Activated B cell treated with CpG ODN at 0.5 μM for 24 hours (primary cell): ENCODE measurements at regions not wholly inside any gene's neighbourhood (a gene's known extent, or its start where the extent isn't known, plus 50 kb on each side); places are given as distances from the start of the nearest gene placed in this dataset.

ENCODE experiments used
- ATAC-seq: fragments of 200-7000 bp; cut with Tn5 transposase; one replicate; pipeline ENCODE4 v1.10.0; 2021; ENCODE audit warnings: low read depth, mild to moderate bottlenecking, moderate library complexity
- CTCF ChIA-PET: fragments of 350-600 bp; sonication (Branson Sonifier 250); formaldehyde crosslinking; loops from one replicate; lab custom pipeline; 2021; ENCODE audit warnings: antibody characterized with exemption; lab: Charles Lee
- POLR2A ChIA-PET: fragments of 350-600 bp; sonication (Branson Sonifier 250); formaldehyde crosslinking; loops from one replicate; lab custom pipeline; 2021; ENCODE audit warnings: antibody characterized with exemption; lab: Charles Lee
- DNase-seq: peaks from one replicate; pipeline ENCODE4 v3.0.0; 2022
- H3K27ac Mint-ChIP-seq: one replicate; pipeline ENCODE4 v1.8.0; 2020; ENCODE audit warnings: mixed read lengths
- H3K27me3 Mint-ChIP-seq: one replicate; pipeline ENCODE4 v1.8.0; 2021; ENCODE audit warnings: mixed read lengths
- H3K36me3 Mint-ChIP-seq: one replicate; pipeline ENCODE4 v1.8.0; 2021; ENCODE audit warnings: low read depth, mixed read lengths
- H3K4me1 Mint-ChIP-seq: one replicate; pipeline ENCODE4 v1.8.0; 2021; ENCODE audit warnings: mixed read lengths
- H3K4me3 Mint-ChIP-seq: one replicate; pipeline ENCODE4 v1.8.0; 2020; ENCODE audit warnings: mild to moderate bottlenecking, mixed read lengths
- H3K9me3 Mint-ChIP-seq: one replicate; pipeline ENCODE4 v1.8.0; 2020; ENCODE audit warnings: mixed read lengths
- intact Hi-C: fragments of 100-400 bp; cut with micrococcal nuclease; formaldehyde crosslinking; loops from one replicate; pipeline ENCODE4 v1.15.1; 2024
- TF ChIP-seq, protein P1 (sequence below): fragments of 200-600 bp; IDR thresholded peaks from one replicate; pipeline ENCODE4 v1.8.0; 2022; ENCODE audit warnings: antibody characterized with exemption, mild to moderate bottlenecking

DNA sequence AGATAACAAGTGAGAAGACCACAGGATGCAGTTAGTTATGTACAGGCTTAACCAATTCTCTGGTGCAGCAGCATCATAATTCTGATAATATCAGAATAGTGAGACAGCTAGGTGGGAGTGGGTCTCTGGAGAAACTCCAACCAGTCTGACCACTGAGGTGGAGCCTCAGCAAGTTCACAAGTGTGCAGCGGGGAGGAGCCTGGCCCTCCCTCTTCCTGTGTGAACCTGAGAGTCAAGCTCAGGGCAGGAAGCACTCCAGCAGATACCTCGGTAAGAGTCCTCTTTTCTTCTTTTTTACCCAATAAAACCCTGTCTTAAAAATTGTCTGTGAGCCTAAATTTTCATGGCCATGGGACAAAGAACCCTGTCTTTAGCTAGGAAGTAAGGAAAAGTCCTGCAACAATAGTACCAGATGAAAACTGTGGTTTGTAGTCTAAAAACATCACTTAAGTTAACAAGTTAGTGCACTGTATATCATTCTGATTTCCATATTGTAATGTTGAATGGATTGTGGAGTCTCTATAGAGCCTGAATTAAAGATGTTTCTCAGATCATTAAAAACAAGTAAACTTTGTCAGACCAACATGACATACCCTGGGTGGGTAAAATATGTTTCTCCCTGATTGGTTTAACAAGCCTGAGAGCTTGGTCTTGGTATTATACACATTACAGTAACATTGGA, 370.8 kb downstream of the TMEM182 start:
- no peak overlapping the region for H3K4me3 Mint-ChIP-seq
- no peaks in the 10 kb centered on the region for H3K36me3 Mint-ChIP-seq
- POLR2A ChIA-PET, result no interaction called here
- H3K4me1 Mint-ChIP-seq, result no peaks in the 10 kb centered on the region
- no peak for ATAC-seq
- intact Hi-C loops, result no loop called here
- no peak overlapping the region for H3K27ac Mint-ChIP-seq
- no peak for DNase-seq
- no peaks in the 10 kb centered on the region for H3K27me3 Mint-ChIP-seq
- H3K9me3 Mint-ChIP-seq, result peaks cover 6% of the 10 kb centered on the region
- CTCF ChIA-PET, result no interaction called here
- TF ChIP-seq, protein P1, sequence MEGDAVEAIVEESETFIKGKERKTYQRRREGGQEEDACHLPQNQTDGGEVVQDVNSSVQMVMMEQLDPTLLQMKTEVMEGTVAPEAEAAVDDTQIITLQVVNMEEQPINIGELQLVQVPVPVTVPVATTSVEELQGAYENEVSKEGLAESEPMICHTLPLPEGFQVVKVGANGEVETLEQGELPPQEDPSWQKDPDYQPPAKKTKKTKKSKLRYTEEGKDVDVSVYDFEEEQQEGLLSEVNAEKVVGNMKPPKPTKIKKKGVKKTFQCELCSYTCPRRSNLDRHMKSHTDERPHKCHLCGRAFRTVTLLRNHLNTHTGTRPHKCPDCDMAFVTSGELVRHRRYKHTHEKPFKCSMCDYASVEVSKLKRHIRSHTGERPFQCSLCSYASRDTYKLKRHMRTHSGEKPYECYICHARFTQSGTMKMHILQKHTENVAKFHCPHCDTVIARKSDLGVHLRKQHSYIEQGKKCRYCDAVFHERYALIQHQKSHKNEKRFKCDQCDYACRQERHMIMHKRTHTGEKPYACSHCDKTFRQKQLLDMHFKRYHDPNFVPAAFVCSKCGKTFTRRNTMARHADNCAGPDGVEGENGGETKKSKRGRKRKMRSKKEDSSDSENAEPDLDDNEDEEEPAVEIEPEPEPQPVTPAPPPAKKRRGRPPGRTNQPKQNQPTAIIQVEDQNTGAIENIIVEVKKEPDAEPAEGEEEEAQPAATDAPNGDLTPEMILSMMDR, result no peak

DNA sequence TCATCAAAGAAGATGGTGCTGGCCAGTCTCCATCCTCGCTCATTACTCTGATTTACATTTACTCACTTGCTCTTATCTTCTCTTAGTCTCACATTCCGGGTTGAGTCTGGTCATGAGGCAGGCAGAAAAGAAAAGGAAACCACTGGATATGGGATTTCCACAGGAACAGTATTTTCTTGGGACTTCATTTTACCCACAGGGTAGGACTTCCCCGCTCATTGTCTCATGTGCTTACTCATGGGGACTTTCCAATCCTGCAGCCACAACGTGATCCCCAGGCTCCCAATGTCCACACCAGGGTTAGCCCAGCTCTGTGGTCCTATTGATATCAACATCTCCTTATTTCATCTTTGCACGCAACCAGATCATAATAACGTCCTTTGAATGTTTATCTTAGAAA, 373.8 kb downstream of the TMEM182 start:
- Mint-ChIP-seq H3K4me3 (no peak overlapping the region), H3K27me3 (no peaks in the 10 kb centered on the region), H3K9me3 (peaks cover 7% of the 10 kb centered on the region), H3K27ac (no peak overlapping the region), H3K36me3 (no peaks in the 10 kb centered on the region), H3K4me1 (no peaks in the 10 kb centered on the region)
- intact Hi-C loops, result no loop called here
- no peak for ATAC-seq
- TF ChIP-seq, protein P1, result no peak
- no peak for DNase-seq
- CTCF ChIA-PET, result no interaction called here
- POLR2A ChIA-PET, result no interaction called here

DNA sequence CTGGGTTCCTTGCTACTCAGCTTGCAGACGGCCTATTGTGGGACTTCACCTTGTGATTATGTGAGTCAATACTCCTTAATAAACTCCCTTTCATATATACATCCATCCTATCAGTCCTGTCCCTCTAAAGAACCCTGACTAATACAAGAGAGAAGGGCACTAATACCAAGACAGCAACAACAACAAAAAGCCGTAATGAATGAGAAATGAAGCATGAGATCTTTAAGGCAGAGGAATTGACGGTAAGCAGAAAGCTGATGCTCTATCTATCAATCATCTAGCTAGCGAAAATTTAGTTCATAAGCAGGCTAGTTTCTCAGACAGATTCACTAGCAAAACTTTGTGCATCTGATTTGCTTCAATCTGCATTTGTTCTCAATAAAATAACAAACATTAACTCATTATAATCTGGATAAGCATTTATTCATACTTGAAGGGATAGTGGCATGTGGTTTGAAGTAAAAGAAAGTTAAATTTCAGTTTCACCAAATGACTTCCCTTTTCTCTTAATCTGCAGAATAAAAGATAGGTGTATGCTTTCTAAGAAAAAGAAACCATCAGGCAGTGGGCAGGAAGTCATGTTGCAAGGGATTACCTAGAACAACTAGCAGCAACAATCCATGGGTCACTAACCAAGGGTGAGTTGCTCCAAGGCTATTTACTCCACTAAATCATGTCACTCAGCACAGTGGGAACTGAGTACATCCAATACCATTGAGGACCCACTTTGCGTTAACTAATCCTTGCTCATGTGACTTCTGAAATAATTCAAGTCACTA, 376.5 kb downstream of the TMEM182 start:
- Mint-ChIP-seq H3K4me3 (no peak overlapping the region), H3K36me3 (no peaks in the 10 kb centered on the region), H3K27ac (no peak overlapping the region), H3K9me3 (peaks cover 9% of the 10 kb centered on the region), H3K27me3 (no peaks in the 10 kb centered on the region), H3K4me1 (no peaks in the 10 kb centered on the region)
- TF ChIP-seq, protein P1, result no peak
- CTCF ChIA-PET, result no interaction called here
- ATAC-seq, result no peak
- POLR2A ChIA-PET, result no interaction called here
- intact Hi-C loops, result no loop called here
- DNase-seq, result no peak

DNA sequence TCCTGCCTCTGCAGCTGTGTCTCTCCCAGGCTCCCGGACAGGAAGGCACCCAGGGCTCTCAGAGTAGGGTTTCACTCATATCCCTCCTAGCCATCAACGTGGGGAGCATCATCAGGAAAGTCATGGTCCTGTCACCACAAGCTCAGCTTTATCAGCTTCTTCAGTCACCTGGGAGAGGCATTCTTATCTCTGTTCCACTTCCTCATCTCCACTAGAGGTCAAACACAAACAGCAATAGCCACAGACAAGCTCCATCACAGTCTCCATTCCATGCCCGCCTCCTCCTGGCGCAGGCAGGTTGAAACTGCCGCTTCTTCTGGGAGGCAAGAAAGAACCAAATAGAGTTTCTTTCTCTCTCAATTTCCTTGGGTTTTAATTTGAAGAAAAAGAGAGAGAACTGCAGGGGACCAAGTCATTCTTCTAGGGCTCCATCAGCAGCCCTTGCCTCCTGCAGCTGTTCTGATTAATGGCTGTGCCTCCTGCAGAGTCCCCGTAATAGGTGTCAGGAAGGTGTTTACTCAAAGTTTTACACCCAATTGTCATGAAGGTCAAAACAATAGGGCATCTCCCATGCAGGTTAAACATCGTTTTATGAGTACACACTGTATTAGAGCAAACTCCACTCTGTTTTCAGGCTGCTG, 377.9 kb downstream of the TMEM182 start:
- intact Hi-C loops, result no loop called here
- no peak for DNase-seq
- TF ChIP-seq, protein P1, result no peak
- ChIA-PET CTCF (no interaction called here), POLR2A (no interaction called here)
- Mint-ChIP-seq H3K27me3 (no peaks in the 10 kb centered on the region), H3K27ac (no peak overlapping the region), H3K9me3 (peaks cover 9% of the 10 kb centered on the region), H3K36me3 (no peaks in the 10 kb centered on the region), H3K4me1 (no peaks in the 10 kb centered on the region), H3K4me3 (no peak overlapping the region)
- ATAC-seq, result no peak

DNA sequence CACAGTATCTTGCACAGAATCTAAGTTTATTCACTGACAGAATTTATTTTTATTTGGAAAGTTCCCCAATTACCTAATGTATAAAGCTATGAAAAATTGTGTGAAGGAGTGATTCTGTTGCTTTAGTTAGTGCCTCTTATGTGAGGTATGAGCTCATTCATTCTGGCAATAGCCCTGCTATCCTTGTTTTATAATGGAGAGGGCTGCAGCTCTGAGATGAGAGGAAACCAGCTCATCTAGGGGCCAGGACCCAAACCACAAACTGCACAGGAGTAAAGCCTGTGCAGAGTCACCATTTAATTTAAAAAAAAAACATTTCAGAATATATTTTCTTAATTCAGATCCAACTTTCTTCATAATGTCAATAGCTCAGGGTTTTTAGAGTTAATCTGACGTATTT, 383.0 kb downstream of the TMEM182 start:
- ChIA-PET CTCF (no interaction called here), POLR2A (no interaction called here)
- Mint-ChIP-seq H3K36me3 (no peaks in the 10 kb centered on the region), H3K9me3 (peaks cover 2% of the 10 kb centered on the region), H3K4me3 (no peak overlapping the region), H3K27ac (no peak overlapping the region), H3K27me3 (no peaks in the 10 kb centered on the region), H3K4me1 (no peaks in the 10 kb centered on the region)
- intact Hi-C loops, result no loop called here
- TF ChIP-seq, protein P1, result no peak
- DNase-seq (no peak), ATAC-seq (no peak)
